SIG-M5 treated with dmso at 0.1 percent for 504 hours (cell line): ENCODE measurements at regions not wholly inside any gene's neighbourhood (a gene's known extent, or its start where the extent isn't known, plus 50 kb on each side); places are given as distances from the start of the nearest gene placed in this dataset.
"Not testable (repeated sequence)": the region's sequence is repeated elsewhere in the genome, so short reads cannot be mapped to it uniquely, and the experiment has no call there.

Experiments
- DNase-seq: peaks from one replicate; lab custom pipeline; 2025; ENCODE audit not compliant: unreplicated experiment; lab: John Stamatoyannopoulos, UW

DNA sequence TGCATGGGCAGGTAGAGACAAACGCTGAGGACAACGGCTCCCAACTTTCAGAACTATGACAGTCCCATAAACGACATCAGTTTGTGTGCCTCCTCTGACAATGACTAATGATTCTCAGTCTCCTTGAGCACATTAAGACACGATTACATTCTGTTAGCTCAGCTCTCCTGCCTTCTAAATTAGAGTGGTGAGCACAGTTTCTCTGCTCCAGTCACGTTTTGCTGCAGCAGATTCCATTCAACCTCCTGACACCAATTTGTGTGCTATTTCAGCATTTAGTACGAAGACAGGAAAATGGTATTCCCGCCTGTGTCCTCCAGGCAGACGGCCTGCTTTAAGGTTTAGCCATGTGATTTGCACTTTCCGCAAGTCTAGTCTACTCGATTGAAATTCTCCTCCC lies 458.4 kb upstream of the CFAP20DC start:
- DNase-seq: no peak

DNA sequence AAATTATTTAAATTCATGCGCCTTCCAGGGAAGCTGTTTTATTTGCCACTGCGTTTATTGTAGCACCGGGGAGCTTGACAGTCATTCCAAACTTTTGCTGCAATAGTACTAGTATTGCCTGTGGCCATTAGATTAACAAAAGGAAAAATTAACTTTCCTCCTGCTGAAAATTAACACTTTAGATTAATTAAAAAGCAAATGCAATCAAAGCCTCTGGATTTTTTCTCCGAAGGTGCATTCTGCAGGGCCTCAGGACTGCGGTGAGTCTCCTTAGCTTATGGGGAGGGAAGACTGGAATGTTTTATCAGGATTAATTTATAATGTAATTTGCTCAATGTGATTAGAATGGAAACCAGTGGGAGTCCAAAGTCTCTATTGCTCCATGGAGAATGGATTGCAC lies 456.4 kb upstream of the CFAP20DC start:
- no peak for DNase-seq

DNA sequence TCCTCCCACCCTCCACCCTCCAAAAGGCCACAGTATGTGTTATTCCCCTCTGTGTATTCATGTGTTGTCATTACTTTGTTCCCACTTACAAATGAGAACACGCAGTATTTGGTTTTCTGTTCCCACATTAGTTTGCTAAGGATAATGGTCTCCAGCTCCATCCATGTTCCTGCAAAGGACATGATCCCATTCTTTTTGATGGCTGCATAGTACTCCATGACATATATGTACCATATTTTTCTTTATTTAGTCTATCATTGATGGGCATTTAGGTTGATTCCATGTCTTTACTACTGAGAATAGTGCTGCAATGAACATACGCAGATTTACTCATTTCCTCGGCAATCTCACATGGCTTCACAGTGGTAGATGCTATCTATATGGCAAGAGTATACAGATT lies 453.6 kb upstream of the CFAP20DC start:
- DNase-seq: no peak

DNA sequence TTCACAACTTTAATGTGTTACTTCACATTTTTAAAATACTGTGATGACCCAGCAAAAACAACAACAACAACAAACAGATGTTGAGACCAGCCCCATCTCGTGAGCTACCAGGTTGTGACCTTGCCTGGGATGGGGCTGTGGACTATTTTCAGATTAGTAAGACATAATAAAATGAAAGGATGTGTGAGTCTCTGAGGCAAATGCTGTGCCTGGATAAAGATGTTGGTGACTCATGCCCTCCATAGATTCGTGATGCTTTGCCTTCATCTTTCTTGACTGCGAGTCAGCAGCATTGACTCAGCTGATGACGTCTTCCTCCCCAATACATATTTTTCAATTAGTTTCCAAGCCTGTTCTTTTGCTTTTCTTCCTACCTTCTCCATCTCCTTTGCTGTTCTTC lies 453.0 kb upstream of the CFAP20DC start:
- no peak for DNase-seq

DNA sequence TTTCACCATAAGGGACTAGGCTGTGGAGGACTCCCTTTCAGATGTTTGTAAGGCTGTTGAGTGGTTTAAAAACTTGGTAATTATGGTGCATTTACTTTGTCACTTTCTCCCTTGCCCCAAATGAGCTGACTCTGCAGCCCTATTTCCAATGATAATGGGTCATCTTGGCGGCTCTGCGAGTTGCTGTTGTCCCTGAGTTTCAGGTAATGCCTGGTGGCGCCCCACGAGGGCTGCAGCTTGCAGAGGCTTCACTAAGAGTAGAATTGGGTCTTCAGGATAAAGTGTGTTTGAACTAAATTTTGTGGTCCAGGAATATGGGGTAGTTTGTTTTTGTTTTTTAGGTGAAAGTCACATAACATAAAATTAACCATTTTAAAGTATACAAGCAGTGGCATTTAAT lies 450.1 kb upstream of the CFAP20DC start:
- no peak for DNase-seq

DNA sequence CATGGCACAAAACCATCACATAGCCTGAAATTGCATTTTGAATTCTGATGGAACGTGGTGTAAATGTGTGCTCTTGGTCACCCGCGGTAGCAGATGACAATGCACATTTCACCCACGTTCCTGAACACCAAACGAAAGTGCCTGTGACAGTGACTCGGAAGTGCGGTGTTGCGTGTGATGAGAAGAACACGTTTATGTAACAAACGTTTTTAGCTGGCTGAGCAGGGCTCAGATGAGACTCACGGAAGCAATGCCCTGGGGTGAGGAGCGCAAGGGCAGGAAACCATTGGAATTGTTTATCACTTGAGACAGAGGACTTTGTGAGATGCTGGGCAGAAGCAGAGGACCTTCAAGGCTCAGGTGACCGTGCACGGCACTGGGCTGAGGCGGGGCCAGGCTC lies 449.2 kb upstream of the CFAP20DC start:
- DNase-seq: no peak

DNA sequence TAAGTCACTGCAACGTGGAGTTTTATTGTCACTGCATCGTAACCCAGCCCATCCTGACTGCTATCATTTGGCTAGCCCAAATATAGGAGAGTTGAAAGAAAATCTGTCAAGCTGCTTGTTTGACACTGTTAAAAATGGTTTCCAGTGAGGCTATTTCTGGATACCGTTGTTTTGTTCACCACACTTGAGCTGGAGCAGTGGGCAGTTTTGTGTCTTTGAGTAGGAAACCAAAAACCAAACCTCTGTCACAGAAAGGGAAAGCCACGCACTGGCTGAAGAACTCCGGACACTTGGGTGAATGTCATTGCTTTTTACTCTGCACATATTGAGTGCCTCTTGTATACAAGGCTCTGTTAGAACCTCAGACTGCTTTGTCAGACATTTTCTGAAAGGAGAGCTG lies 446.4 kb upstream of the CFAP20DC start:
- no peak for DNase-seq

DNA sequence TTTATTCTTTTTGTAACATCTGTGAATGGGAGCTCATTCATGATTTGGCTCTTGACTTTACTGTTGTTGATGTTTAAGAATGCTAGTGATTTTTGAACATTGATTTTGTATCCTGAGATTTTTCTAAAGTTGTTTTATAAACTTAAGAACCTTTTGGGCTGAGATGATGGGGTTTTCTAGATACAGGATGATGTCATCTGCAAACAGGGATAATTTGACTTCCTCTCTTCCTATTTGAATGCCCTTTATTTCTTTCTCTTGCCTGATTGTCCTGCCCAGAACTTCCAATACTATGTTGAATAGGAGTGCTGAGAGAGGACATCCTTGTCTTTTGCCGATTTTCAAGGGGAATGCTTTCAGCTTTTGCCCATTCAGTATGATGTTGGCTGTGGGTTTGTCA lies 445.1 kb upstream of the CFAP20DC start:
- not testable (repeated sequence) for DNase-seq

DNA sequence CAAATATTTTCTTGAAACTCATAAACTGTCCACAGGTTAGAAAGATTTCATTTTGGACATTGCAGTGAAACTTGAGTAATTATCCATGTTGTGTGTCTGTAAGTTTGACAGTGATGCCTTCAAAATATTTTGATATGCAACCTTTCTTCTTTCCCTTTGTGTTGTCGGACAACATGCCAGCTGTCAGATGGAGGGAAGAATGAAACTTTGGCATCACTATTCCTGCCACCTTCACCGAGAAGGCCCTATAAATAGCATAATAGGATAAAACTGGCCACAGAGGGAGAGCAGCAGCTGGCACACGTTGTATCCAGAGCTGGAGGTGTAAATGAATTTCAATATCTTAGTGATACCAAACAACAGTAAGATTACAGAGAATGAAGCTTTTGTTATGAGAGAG lies 436.7 kb upstream of the CFAP20DC start:
- DNase-seq: no peak

DNA sequence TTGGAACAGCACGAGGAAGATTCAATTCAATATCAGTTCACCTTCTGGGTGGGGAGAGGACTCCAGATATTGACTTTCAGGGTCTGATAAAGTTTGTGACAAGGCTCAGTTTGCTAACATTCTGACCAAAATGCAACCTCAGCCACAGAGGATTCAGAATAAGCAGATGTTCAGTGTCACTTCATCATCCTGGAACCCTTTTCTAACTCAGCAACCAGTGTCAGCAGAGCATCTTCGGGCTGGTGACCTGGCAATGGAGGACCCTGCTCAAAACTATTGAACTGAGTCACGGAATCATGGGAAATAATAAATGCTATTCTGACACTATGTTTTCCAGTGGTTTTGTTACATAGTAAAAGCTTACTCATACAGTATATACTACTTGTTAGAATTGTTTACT lies 433.4 kb upstream of the CFAP20DC start:
- no peak for DNase-seq

DNA sequence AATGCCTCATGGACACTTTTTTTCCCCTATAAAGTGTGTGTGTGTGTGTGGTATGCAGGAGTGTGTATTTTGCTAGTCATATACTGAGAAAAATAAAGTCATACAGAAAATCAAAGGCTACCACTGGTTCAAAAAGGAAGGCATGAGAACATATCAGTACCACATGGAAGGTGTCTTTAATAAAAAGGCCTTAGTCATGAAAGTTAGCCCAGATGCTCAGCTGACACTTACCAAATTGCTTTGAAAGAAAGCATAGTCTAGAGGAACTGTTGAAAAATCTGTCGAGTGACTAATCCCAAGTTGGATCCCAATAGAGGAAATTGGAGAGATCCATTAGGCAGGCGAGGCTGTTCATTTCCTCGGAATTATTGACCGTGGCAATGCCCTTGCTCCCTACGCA lies 432.9 kb upstream of the CFAP20DC start:
- DNase-seq: no peak

DNA sequence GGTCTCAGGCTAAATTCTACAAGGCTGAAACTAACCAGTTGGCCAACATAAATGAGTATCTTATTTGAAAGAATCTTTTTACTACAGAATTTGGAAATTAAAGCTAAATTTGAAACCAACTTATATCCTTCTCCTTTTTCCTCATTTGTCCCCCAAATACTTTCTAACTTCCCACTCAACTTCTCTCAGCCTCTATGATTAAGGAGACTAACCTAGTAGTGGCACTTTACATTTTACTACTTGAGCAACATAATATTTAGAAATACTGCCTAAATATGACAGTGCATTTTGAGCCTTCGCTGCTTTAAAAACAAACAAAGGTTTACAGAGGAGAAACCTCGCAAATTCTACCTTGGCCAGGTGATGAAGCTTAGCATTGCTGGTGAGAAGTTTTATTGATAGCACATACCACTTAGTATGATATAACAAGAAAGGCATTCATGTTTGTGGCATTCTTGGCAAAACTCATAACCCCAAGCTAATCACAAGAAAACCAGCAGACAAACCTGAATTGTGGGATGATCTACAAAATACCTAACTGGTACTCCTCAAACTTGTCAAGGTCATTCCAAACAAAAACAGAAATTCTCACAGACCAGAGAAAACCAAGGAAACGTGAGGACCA lies 432.1 kb upstream of the CFAP20DC start:
- no peak for DNase-seq

DNA sequence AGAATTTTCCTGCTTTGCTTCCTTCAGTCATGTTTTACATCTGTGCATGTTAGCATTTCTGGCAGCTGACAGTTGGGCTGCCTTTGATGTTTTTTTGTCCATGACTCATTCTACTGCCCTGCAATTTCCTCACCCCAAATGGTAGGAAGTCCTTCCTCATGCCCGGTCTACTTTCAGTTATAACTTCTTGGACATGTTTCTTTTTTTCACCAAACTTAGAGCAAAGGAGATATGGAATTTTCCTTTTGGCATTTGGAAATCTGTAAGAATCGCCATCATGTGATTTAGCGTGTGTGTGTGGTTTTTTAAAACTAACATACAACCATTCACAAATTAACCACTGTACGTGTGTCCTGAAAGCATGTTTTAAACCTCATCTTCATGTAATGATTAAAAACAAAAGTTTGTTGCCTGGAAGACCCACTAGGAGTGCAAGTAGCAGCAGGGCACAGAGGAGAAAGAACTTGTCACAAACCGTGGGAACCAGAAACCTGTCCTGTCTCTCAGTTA lies 430.7 kb upstream of the CFAP20DC start:
- no peak for DNase-seq

DNA sequence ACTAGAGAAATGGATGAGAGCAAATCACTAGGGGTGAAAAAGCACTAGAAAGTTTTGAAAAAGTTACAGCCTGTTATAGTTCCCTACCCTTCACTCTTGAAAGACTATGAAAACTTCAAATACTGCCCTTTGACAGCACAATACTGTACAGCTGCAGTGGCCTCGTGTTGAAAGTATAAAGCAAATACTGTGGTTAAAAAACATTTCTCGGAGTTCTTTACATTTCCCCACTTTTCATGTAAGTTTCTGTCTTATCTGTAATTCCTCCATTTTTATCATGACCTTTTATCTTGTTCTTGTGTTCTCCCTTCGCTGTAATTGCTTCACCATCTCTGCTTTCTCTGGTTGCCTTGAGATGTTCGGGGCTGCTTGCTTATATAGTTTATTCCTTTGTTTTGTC lies 423.8 kb upstream of the CFAP20DC start:
- DNase-seq: no peak

DNA sequence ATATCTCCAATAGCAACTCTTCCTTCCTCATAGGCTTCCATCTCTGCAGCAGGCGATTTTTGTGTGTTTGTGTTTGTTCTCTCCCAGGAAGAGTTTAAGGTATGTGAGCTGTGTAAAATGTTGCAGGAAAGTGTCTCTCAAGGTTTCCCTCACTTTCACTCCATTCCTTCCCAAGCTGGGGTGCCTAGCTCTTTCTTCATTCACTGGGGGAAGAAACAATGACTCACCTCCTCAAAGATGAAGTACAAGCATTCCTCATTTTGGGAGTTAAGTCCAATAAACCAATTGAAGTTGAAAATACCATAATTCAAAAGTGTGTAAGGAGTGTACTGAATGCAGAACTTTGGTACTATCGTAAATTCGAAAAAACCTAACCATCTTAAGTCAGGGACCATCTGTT lies 422.7 kb upstream of the CFAP20DC start:
- DNase-seq: no peak

DNA sequence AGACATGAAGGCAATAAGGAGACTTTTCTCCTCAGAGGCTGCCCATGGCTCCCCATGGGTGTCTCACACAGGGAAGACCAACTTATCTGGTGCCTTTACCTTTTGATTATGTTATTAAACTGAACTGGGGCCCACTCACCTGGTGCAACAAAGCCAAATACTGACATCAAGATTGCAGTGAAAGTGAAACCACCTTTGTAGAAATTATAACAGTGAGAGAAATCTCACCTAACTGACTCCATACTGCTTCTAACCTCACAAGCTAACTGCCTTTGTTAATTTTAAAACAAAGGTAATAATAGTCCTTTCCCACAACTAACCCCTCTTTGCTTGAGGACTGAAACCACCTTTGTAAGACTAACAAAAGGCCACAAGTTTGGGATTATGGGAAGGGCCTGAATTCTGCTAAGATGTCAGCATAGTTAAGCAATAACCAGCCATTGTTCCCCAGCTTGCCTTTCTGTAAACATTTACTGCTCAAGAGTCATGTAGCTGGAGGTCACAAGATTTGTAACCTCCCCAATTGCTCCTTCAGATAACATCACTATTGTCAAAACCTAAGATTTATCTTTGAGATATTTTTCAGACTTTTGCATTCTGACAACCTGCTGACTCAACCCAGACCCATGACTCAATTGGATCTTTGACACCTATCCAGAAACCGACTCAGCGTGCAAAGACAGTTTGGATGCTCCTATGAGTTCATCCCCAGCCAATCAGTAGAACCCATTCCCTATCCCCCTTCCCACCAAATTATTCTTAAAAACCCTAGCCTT lies 420.3 kb upstream of the CFAP20DC start:
- DNase-seq: no peak

DNA sequence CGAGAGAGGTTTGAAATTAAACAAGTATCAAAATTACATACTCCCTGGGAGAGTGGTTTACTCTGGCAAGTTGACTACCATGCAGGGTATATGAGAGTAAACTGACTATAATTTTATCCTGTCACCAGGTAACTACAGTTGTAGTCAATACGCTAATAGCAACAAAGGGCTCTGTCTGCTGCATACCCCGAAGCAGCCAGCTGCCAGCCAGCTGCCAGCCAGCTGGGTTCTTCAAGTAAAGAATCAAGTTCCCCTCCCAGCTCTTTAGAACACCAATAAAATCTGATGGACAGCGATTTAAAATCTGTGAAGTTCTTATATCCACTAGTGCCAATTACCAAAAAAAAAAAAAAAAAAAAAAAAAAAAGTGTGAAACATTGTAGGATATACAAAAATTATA lies 417.7 kb upstream of the CFAP20DC start:
- no peak for DNase-seq

DNA sequence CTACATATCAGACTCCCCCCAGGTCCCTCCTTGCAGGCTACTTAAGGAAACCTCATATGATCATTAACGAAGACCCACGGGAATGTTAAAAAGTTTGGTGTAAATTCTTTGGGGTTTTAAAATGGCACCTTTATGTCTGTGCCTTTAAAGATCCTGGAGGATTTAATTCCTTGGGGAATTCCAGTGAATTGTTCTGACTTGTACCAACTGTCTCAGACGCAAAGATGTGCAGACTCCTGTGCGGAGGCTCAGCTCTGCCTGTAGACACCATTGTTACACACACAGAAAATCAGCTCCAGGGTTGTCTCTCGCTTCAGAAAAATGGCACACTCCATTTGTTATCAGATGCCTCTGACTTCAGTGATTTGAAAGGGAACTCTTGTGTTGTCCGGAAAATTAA lies 414.4 kb upstream of the CFAP20DC start:
- no peak for DNase-seq

DNA sequence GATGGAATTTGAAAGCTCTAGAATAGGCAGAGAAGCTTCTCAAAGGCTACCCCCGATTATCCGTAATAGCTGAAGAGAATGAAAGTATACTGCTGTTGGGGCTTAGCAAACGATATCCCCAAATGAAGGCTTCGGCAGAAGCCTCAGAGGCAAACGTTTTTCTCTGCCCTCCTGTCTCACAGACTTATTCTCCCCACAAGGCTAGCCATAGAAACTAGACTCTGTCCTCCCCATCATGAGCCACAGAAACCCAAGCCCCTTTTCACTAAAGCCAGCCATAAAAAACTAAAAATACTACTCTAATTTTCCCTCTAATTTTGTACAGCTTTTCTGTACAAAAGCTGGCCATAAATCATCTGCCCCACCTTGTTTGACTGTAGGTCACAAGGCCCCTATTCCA lies 413.4 kb upstream of the CFAP20DC start:
- no peak for DNase-seq

DNA sequence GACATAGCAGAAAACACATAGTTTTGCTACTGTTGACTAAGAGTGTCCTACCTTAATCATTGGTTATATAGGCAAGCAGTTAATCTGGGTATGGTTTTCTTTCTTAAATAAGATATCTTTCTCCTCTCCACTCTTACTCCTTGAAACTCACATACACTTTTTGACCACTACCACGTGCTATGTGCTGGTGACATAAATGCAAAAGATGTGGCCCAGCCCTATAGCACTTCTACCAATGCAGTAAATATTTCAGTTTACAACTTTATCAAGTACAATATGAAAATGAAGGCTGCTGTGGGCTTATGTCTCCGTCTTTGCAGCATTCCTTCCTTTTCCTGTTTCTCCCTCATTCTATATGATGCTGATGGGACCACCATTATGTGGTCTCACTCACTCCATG lies 410.2 kb upstream of the CFAP20DC start:
- no peak for DNase-seq

DNA sequence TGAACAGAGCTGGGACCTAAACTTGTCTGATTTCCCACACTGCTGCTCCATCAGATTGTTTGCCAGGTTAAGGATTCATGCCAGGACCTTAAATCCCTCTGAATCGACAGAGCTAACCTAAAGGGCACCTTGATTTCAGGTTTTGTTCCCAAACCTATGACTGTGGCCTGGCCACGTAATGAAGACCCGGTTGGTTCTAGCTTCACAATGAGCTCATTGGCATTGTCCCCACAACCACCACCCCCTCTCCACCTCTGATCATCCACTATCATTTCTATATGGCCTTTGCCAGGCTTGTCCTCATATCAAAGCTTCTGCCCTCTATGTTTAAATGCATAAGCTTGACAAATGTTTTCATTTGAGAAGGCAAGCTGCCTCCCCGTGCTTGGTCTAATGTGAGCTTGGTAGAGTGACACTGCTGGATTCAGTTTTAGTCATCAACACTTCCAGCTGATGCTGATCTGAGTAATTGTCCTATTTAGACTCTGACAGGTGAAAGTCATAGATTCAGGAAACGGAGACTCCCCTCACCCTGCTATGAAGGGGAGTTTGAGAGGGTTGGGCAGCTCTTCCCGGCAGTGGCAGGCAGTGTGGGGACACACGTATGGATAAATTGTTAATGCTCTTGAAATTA lies 407.1 kb upstream of the CFAP20DC start:
- DNase-seq: no peak
